CD4-positive, CD25-positive, alpha-beta regulatory T cell (primary cell): ENCODE measurements at regions not wholly inside any gene's neighbourhood (a gene's known extent, or its start where the extent isn't known, plus 50 kb on each side); places are given as distances from the start of the nearest gene placed in this dataset.
A peak's percentile ranks its signal among the peaks of the same experiment; 100 is the strongest.
"Not testable (repeated sequence)": the region's sequence is repeated elsewhere in the genome, so short reads cannot be mapped to it uniquely, and the experiment has no call there.

Experiments
- ATAC-seq, 2 donors: fragments of 150-1000 bp; cut with Tn5 transposase; one replicate each; pipeline ENCODE4 v1.10.0; 2021; ENCODE audit warnings: low read depth in 2 of 2, moderate number of reproducible peaks in 2 of 2, moderate library complexity in 1 of 2
- DNase-seq, 3 donors: peaks; one replicate each; pipeline versions ENCODE4 v3.0.0 to v3.0.0-alpha.2; 2012 to 2022; ENCODE audit warnings: mixed read lengths in 1 of 3
- H3K27ac ChIP-seq: one replicate; pipeline ENCODE4 v1.7.0; 2013; ENCODE audit warnings: mild to moderate bottlenecking, low read length; ENCODE audit not compliant: insufficient read depth, poor library complexity, severe bottlenecking
- H3K27me3 ChIP-seq: one replicate; pipeline ENCODE4 v1.7.0; 2013; ENCODE audit warnings: low read length; ENCODE audit not compliant: control insufficient read depth, insufficient read depth
- H3K36me3 ChIP-seq: one replicate; pipeline ENCODE4 v1.7.0; 2013; ENCODE audit warnings: mild to moderate bottlenecking, low read length, moderate library complexity; ENCODE audit not compliant: control insufficient read depth, insufficient read depth
- H3K4me1 ChIP-seq: 2 replicates; pipeline ENCODE4 v1.7.0; 2013; ENCODE audit warnings: mild to moderate bottlenecking, low read length; ENCODE audit not compliant: insufficient read depth, control insufficient read depth, poor library complexity, severe bottlenecking
- H3K4me3 ChIP-seq: one replicate; pipeline ENCODE4 v1.7.0; 2013; ENCODE audit warnings: low read depth, mild to moderate bottlenecking, low read length, moderate library complexity
- H3K9me3 ChIP-seq, 2 experiments: 1 replicate in 1 of 2; 2 replicates in 1 of 2; pipeline ENCODE4 v1.7.0; 2013; ENCODE audit warnings: low read length in 2 of 2, mild to moderate bottlenecking in 1 of 2, moderate library complexity in 1 of 2; ENCODE audit not compliant: control insufficient read depth in 2 of 2
- H3K27ac Mint-ChIP-seq, 3 donors: one replicate each; pipeline ENCODE4 v1.8.0; 2020 to 2022; ENCODE audit warnings: mild to moderate bottlenecking in 3 of 3, mixed read lengths in 3 of 3, moderate library complexity in 2 of 3
- H3K27me3 Mint-ChIP-seq: one replicate; pipeline ENCODE4 v1.8.0; 2022; ENCODE audit warnings: mild to moderate bottlenecking, mixed read lengths
- H3K36me3 Mint-ChIP-seq: one replicate; pipeline ENCODE4 v1.8.0; 2020; ENCODE audit warnings: mixed read lengths
- H3K4me1 Mint-ChIP-seq, 4 donors: one replicate each; pipeline ENCODE4 v1.8.0; 2020 to 2022; ENCODE audit warnings: mixed read lengths in 4 of 4, mild to moderate bottlenecking in 1 of 4
- H3K4me3 Mint-ChIP-seq, 4 donors: one replicate each; pipeline ENCODE4 v1.8.0; 2020 to 2022; ENCODE audit warnings: mild to moderate bottlenecking in 4 of 4, mixed read lengths in 4 of 4, moderate library complexity in 3 of 4
- H3K9me3 Mint-ChIP-seq, 7 donors: one replicate each; pipeline ENCODE4 v1.8.0; 2020 to 2022; ENCODE audit warnings: mixed read lengths in 7 of 7, mild to moderate bottlenecking in 3 of 7, moderate library complexity in 2 of 7

- not testable (repeated sequence) for H3K9me3 Mint-ChIP-seq, H3K27me3 ChIP-seq, DNase-seq, H3K27ac ChIP-seq, H3K4me1 ChIP-seq, H3K4me3 Mint-ChIP-seq, H3K9me3 ChIP-seq, H3K27me3 Mint-ChIP-seq, ATAC-seq, H3K36me3 ChIP-seq, H3K36me3 Mint-ChIP-seq, H3K4me3 ChIP-seq
- Mint-ChIP-seq H3K27ac (peak overlapping the region in 2 of 3 donors; percentile 14 to 36), H3K4me1 (peaks cover 8 to 37% (median 14%) of the 10 kb centered on the region in 4 donors)
Measured at GRCh38 chr1:148404786-148405568, 78.1 kb downstream of the PPIAL4G start.

DNA sequence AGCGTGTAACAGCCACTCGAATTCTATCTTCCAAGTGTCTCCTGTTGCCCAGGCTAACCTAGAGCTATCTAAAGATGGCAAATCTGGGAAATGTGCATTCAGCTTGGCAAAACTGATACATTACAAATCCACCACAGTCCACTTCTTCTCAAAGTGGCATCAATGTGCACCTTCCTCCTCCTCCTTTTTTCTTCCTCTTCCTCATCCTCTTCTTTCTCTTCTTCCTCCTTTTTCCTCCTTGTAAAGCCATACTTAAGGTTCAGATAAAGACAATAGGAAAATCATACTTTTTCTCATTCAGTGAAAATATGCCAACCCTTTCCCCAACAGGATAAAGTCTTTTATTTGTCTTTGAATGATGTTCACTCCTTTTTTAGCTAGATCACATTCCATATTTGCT, 79.2 kb downstream of the PPIAL4G start:
- peak overlapping the region in 2 of 3 donors; percentile 62 to 77 for H3K27ac Mint-ChIP-seq
- H3K4me3 Mint-ChIP-seq = peak overlapping the region; percentile 10 to 90 (median 75)
- not testable (repeated sequence) for H3K4me1 ChIP-seq, H3K9me3 ChIP-seq, H3K36me3 Mint-ChIP-seq, H3K27me3 ChIP-seq, DNase-seq, H3K27me3 Mint-ChIP-seq, ATAC-seq, H3K9me3 Mint-ChIP-seq, H3K4me3 ChIP-seq, H3K36me3 ChIP-seq, H3K27ac ChIP-seq
- peaks cover 8 to 39% (median 14%) of the 10 kb centered on the region in 4 donors for H3K4me1 Mint-ChIP-seq

- peak overlapping the region; percentile 98 to 100 (median 98) for H3K27ac Mint-ChIP-seq
- not testable (repeated sequence) for H3K9me3 ChIP-seq, H3K36me3 Mint-ChIP-seq, ATAC-seq, H3K27me3 Mint-ChIP-seq, H3K9me3 Mint-ChIP-seq, H3K27me3 ChIP-seq, H3K36me3 ChIP-seq, H3K4me1 ChIP-seq
- peak in 2 of 3 donors; percentile 7 to 12 for DNase-seq
- Histone ChIP-seq H3K4me3 (peak overlapping the region; percentile 97), H3K27ac (peak overlapping the region; percentile 87)
- H3K4me1 Mint-ChIP-seq = peaks cover 8 to 41% (median 16%) of the 10 kb centered on the region in 4 donors
- H3K4me3 Mint-ChIP-seq = peak overlapping the region; percentile 96 to 99 (median 98)
Measured at GRCh38 chr1:148403085-148403456, 80.0 kb downstream of the PPIAL4G start.

- ATAC-seq (peak; percentile 89 to 95), DNase-seq (peak; percentile 77 to 94 (median 82))
- not testable (repeated sequence) for H3K36me3 ChIP-seq, H3K27me3 Mint-ChIP-seq, H3K9me3 Mint-ChIP-seq, H3K9me3 ChIP-seq, H3K4me1 ChIP-seq, H3K36me3 Mint-ChIP-seq, H3K27me3 ChIP-seq
- peak overlapping the region; percentile 96 to 99 (median 98) for H3K4me3 Mint-ChIP-seq
- H3K4me1 Mint-ChIP-seq = peaks cover 8 to 42% (median 16%) of the 10 kb centered on the region in 4 donors
- Histone ChIP-seq H3K4me3 (peak overlapping the region; percentile 97), H3K27ac (peak overlapping the region; percentile 87)
- peak overlapping the region; percentile 98 to 100 (median 98) for H3K27ac Mint-ChIP-seq
Measured at GRCh38 chr1:148402152-148403084, 80.7 kb downstream of the PPIAL4G start.

GRCh38 chr1:148397516-148397915, 85.6 kb downstream of the PPIAL4G start:
- Histone ChIP-seq H3K27ac (peak overlapping the region; percentile 23), H3K4me3 (peak overlapping the region; percentile 32)
- H3K27me3 ChIP-seq, H3K36me3 Mint-ChIP-seq, H3K9me3 Mint-ChIP-seq, H3K4me1 ChIP-seq, H3K9me3 ChIP-seq, H3K36me3 ChIP-seq, H3K27me3 Mint-ChIP-seq: not testable (repeated sequence)
- Mint-ChIP-seq H3K27ac (peak overlapping the region; percentile 71 to 91 (median 86)), H3K4me1 (peaks cover 3 to 40% (median 10%) of the 10 kb centered on the region in 4 donors), H3K4me3 (peak overlapping the region; percentile 29 to 75 (median 42))
- ATAC-seq (peak; percentile 18 to 59), DNase-seq (peak in 2 of 3 donors; percentile 45 to 64)

DNA sequence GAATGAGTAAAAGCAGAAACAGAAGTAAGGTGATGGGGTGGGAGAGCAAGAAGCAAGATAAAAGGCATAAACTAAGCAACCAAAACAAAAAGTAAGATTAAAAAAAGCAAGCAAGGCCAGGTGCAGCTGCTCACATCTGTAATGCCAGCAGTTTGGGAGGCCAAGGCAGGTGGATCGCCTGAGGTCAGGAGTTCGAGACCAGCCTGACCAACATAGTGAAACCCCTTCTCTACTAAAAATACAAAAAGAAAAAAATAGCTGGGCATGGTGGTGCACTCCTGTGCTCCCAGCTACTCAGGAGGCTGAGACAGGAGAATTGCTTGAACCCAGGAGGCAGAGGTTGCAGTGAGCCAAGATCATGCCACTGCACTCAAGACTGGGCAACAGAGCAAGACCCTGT, 90.6 kb downstream of the PPIAL4G start:
- H3K27me3 ChIP-seq, DNase-seq, H3K4me3 ChIP-seq, H3K36me3 ChIP-seq, ATAC-seq, H3K9me3 ChIP-seq, H3K27me3 Mint-ChIP-seq, H3K27ac ChIP-seq, H3K9me3 Mint-ChIP-seq, H3K36me3 Mint-ChIP-seq, H3K4me3 Mint-ChIP-seq: not testable (repeated sequence)
- H3K4me1 ChIP-seq = peaks cover 13% of the 10 kb centered on the region
- Mint-ChIP-seq H3K27ac (peak overlapping the region in 1 of 3 donors; percentile 56), H3K4me1 (peaks cover 5 to 40% (median 17%) of the 10 kb centered on the region in 4 donors)

DNA sequence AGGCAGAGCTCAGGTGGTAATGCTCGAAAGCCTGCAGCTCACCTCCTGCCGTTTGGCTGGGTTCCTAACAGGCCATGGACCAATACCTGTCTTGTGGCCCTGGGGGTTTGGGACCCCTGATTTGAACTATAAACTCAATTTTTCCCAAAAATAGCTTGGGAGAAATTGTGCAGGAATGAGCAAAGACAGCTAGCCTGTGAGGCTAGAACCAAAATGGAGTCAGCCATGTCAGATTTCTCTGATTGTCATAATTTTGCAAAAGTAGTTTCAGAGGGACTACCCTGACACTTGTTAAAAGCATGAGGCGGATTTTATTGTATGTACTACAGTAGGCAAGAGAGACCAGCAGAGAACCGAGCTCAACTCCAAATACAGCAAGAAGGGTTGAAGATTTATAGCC, 91.8 kb downstream of the PPIAL4G start:
- H3K27ac Mint-ChIP-seq, DNase-seq, ATAC-seq, H3K27me3 Mint-ChIP-seq, H3K36me3 Mint-ChIP-seq, H3K4me3 ChIP-seq, H3K4me3 Mint-ChIP-seq, H3K36me3 ChIP-seq, H3K4me1 ChIP-seq, H3K9me3 ChIP-seq, H3K27me3 ChIP-seq, H3K27ac ChIP-seq, H3K9me3 Mint-ChIP-seq: not testable (repeated sequence)
- peaks cover 10 to 39% (median 25%) of the 10 kb centered on the region in 4 donors for H3K4me1 Mint-ChIP-seq
